H1 (cell line): ENCODE measurements at regions not wholly inside any gene's neighbourhood (a gene's known extent, or its start where the extent isn't known, plus 50 kb on each side); places are given as distances from the start of the nearest gene placed in this dataset.

Source experiments
- CTCF ChIA-PET: fragments of 300-600 bp; sonication (Branson Sonifier 250); formaldehyde crosslinking; loops from one replicate; lab custom pipeline; 2021; ENCODE audit not compliant: partially characterized antibody; lab: Charles Lee
- POLR2A ChIA-PET: fragments of 300-600 bp; sonication (Branson Sonifier 250); formaldehyde crosslinking; loops from one replicate; lab custom pipeline; 2021; ENCODE audit warnings: inconsistent platforms; ENCODE audit not compliant: partially characterized antibody; lab: Charles Lee
- DNase-seq, 2 experiments: peaks; one replicate each; pipeline versions ENCODE4 v3.0.0 to v3.0.0-alpha.2; 2010 to 2022; ENCODE audit warnings: low spot score in 2 of 2, low read depth in 1 of 2, mixed read lengths in 1 of 2
- FAIRE-seq: peaks from 2 replicates; lab custom pipeline; 2011; peaks lifted over from hg19 to GRCh38; lab: Jason Lieb, UNC
- H2AFZ ChIP-seq: 2 replicates; pipeline ENCODE4 v1.8.1; 2012; ENCODE audit warnings: low read length, inconsistent platforms
- H2AK5ac ChIP-seq: 2 replicates; pipeline ENCODE4 v1.6.1; 2013; ENCODE audit warnings: low read depth, low read length
- H2BK120ac ChIP-seq: replicated peaks from 2 replicates; pipeline ENCODE3; 2013; ENCODE audit warnings: low read depth, low read length, inconsistent platforms
- H2BK12ac ChIP-seq: 2 replicates; pipeline ENCODE4 v1.6.1; 2013; ENCODE audit warnings: low read depth, low read length
- H2BK15ac ChIP-seq: 2 replicates; pipeline ENCODE4 v1.6.1; 2013; ENCODE audit warnings: low read length
- H2BK20ac ChIP-seq: 2 replicates; pipeline ENCODE4 v1.6.1; 2013; ENCODE audit warnings: low read length
- H2BK5ac ChIP-seq: 2 replicates; pipeline ENCODE4 v1.6.1; 2013; ENCODE audit warnings: low read depth, low read length
- H3K14ac ChIP-seq: 2 replicates; pipeline ENCODE4 v1.6.1; 2013; ENCODE audit warnings: inconsistent platforms; ENCODE audit not compliant: insufficient read length
- H3K18ac ChIP-seq: 2 replicates; pipeline ENCODE4 v1.6.1; 2013; ENCODE audit warnings: low read length; ENCODE audit errors: extremely low read depth
- H3K23ac ChIP-seq: 2 replicates; pipeline ENCODE4 v1.6.1; 2013; ENCODE audit warnings: inconsistent platforms; ENCODE audit not compliant: insufficient read length
- H3K23me2 ChIP-seq: 2 replicates; pipeline ENCODE4 v1.6.1; 2013; ENCODE audit warnings: low read depth, low read length
- H3K27ac ChIP-seq: 2 replicates; pipeline ENCODE4 v1.6.1; 2011; ENCODE audit warnings: low read depth, low read length, inconsistent platforms
- H3K27me3 ChIP-seq, 4 experiments: replicated peaks in 1 of 4; 1 replicate in 1 of 4; 2 replicates in 3 of 4; pipeline versions ENCODE4 v1.6.1 to v1.8.1; 2011 to 2013; ENCODE audit warnings: low read length in 3 of 4, mild to moderate bottlenecking in 3 of 4, inconsistent platforms in 2 of 4, mixed read lengths in 2 of 4, moderate library complexity in 1 of 4; ENCODE audit not compliant: control insufficient read depth in 3 of 4, insufficient read depth in 3 of 4; ENCODE audit errors: extremely low read depth in 1 of 4
- H3K36me3 ChIP-seq, 4 experiments: 2 replicates each; pipeline versions ENCODE4 v1.6.1 to v1.8.1; 2011 to 2013; ENCODE audit warnings: mild to moderate bottlenecking in 4 of 4, low read length in 3 of 4, moderate library complexity in 2 of 4, control low read depth in 1 of 4, inconsistent platforms in 1 of 4; ENCODE audit not compliant: insufficient read depth in 4 of 4, control insufficient read depth in 2 of 4
- H3K4ac ChIP-seq: replicated peaks from 2 replicates; pipeline ENCODE3; 2013; ENCODE audit warnings: low read length, low read depth, mixed read lengths, inconsistent platforms; ENCODE audit not compliant: insufficient read length
- H3K4me1 ChIP-seq, 4 experiments: replicated peaks in 1 of 4; 1 replicate in 1 of 4; 2 replicates in 3 of 4; pipeline versions ENCODE4 v1.6.1 to v1.8.1; 2011 to 2013; ENCODE audit warnings: low read length in 3 of 4, inconsistent platforms in 2 of 4, mixed read lengths in 1 of 4; ENCODE audit not compliant: insufficient read depth in 4 of 4, control insufficient read depth in 3 of 4
- H3K4me2 ChIP-seq, 2 experiments: 2 replicates each; pipeline versions ENCODE4 v1.6.1 to v1.8.1; 2011 to 2013; ENCODE audit warnings: low read depth in 2 of 2, low read length in 2 of 2, control low read depth in 1 of 2, inconsistent platforms in 1 of 2, mild to moderate bottlenecking in 1 of 2; ENCODE audit not compliant: insufficient read depth in 1 of 2
- H3K4me3 ChIP-seq, 4 experiments: fragments of 200-600, 300-600 bp in 1 of 4; sonication (generic), shearing (Covaris generic), sonication (Bioruptor Twin) in 1 of 4; 2 replicates each; pipeline versions ENCODE4 v1.5.1 to v1.8.1; 2011 to 2016; ENCODE audit warnings: low read length in 4 of 4, low read depth in 3 of 4, control low read depth in 2 of 4, inconsistent platforms in 2 of 4, mild to moderate bottlenecking in 2 of 4, mixed read lengths in 1 of 4, moderate library complexity in 1 of 4; ENCODE audit not compliant: insufficient read depth in 2 of 4; ENCODE audit errors: extremely low read depth in 1 of 4
- H3K56ac ChIP-seq: replicated peaks from 2 replicates; pipeline ENCODE3; 2013; ENCODE audit warnings: low read depth, mild to moderate bottlenecking, mixed read lengths, low read length, inconsistent platforms; ENCODE audit not compliant: insufficient read length
- H3K79me1 ChIP-seq: 2 replicates; pipeline ENCODE4 v1.6.1; 2013; ENCODE audit warnings: low read depth, low read length, control low read depth
- H3K79me2 ChIP-seq, 2 experiments: 2 replicates each; pipeline versions ENCODE4 v1.6.1 to v1.8.1; 2012 to 2013; ENCODE audit warnings: low read length in 2 of 2, mild to moderate bottlenecking in 2 of 2, inconsistent platforms in 1 of 2; ENCODE audit not compliant: insufficient read depth in 2 of 2, control insufficient read depth in 1 of 2
- H3K9ac ChIP-seq, 4 experiments: replicated peaks in 1 of 4; 1 replicate in 1 of 4; 2 replicates in 3 of 4; pipeline versions ENCODE4 v1.6.1 to v1.8.1; 2011 to 2013; ENCODE audit warnings: low read depth in 3 of 4, low read length in 3 of 4, control low read depth in 2 of 4, mild to moderate bottlenecking in 2 of 4, moderate library complexity in 2 of 4, inconsistent platforms in 1 of 4; ENCODE audit errors: extremely low read depth in 1 of 4
- H3K9me3 ChIP-seq, 2 experiments: 2 replicates each; pipeline versions ENCODE4 v1.6.1 to v1.8.1; 2012 to 2013; ENCODE audit warnings: mild to moderate bottlenecking in 2 of 2, moderate library complexity in 2 of 2, control low read depth in 1 of 2, inconsistent platforms in 1 of 2, low read depth in 1 of 2, low read length in 1 of 2, mixed read lengths in 1 of 2; ENCODE audit not compliant: insufficient read depth in 2 of 2
- H4K20me1 ChIP-seq, 2 experiments: replicated peaks in 1 of 2; 2 replicates each; pipeline versions ENCODE3 to v1.8.1; 2011 to 2013; ENCODE audit warnings: inconsistent platforms in 2 of 2, low read length in 2 of 2, mild to moderate bottlenecking in 1 of 2; ENCODE audit not compliant: insufficient read depth in 2 of 2, control insufficient read depth in 1 of 2
- H4K5ac ChIP-seq: 2 replicates; pipeline ENCODE4 v1.6.1; 2013; ENCODE audit warnings: low read length, low read depth, mixed read lengths, inconsistent platforms; ENCODE audit not compliant: insufficient read length
- H4K8ac ChIP-seq: 2 replicates; pipeline ENCODE4 v1.8.0; 2013; ENCODE audit warnings: mild to moderate bottlenecking, moderate library complexity, low read length, inconsistent platforms; ENCODE audit not compliant: insufficient read depth; ENCODE audit errors: extremely low read depth
- H4K91ac ChIP-seq: replicated peaks from 2 replicates; pipeline ENCODE3; 2013; ENCODE audit warnings: low read length, mixed read lengths, inconsistent platforms; ENCODE audit not compliant: insufficient read length
- ASH2L ChIP-seq: fragments of 200-600, 300-600 bp; sonication (generic); IDR thresholded peaks from one replicate; pipeline ENCODE4 v1.7.1; 2017; ENCODE audit warnings: low read length
- KDM1A ChIP-seq: fragments of 200-600, 300-600 bp; sonication (generic); IDR thresholded peaks from 2 replicates; pipeline ENCODE4 v1.7.1; 2016; ENCODE audit warnings: mild to moderate bottlenecking, low read length, borderline replicate concordance
- MAFK ChIP-seq: IDR thresholded peaks from 2 replicates; pipeline ENCODE4 v1.6.1; 2012; ENCODE audit warnings: low read depth, mild to moderate bottlenecking, improper control_type of control experiment, low read length
- POLR2AphosphoS5 ChIP-seq: IDR thresholded peaks from 2 replicates; pipeline ENCODE4 v1.6.1; 2011; ENCODE audit warnings: low read depth, low read length
- RFX5 ChIP-seq: IDR thresholded peaks from 2 replicates; pipeline ENCODE4 v1.6.1; 2011; ENCODE audit warnings: low read depth, low read length, improper control_type of control experiment, borderline replicate concordance
- RXRA ChIP-seq: IDR thresholded peaks from 2 replicates; pipeline ENCODE4 v1.6.1; 2011; ENCODE audit warnings: low read depth, mild to moderate bottlenecking, low read length, moderate library complexity; ENCODE audit not compliant: insufficient read depth
- SP1 ChIP-seq: IDR thresholded peaks from 2 replicates; pipeline ENCODE4 v1.6.1; 2011; ENCODE audit warnings: low read depth, low read length
- WGBS, 2 experiments: shearing (Covaris generic) in 1 of 2; methylation state at CpG; one replicate each; pipeline versions ENCODE4 v1.1.6 to v1.1.7; 2013 to 2015; ENCODE audit warnings: low lambda C conversion rate in 2 of 2, mixed read lengths in 2 of 2, inconsistent platforms in 1 of 2, low coverage in 1 of 2, missing lambda C conversion rate in 1 of 2; ENCODE audit not compliant: insufficient replicate concordance in 2 of 2, insufficient coverage in 1 of 2, insufficient read length in 1 of 2; ENCODE audit errors: extremely low coverage in 1 of 2, missing lambda C conversion rate in 1 of 2; 5-methylcytosine and 5-hydroxymethylcytosine counted together

- Histone ChIP-seq H3K36me3 (no peaks in the 10 kb centered on the region), H3K27me3 (no peaks in the 10 kb centered on the region), H3K56ac (no peak overlapping the region), H2BK12ac (no peak overlapping the region), H3K9me3 (no peaks in the 10 kb centered on the region), H3K14ac (no peak overlapping the region), H4K20me1 (peaks cover 0 to 7% of the 10 kb centered on the region in 2 experiments), H4K91ac (no peak overlapping the region), H3K27ac (no peak overlapping the region), H3K4me3 (no peak overlapping the region), H4K5ac (no peak overlapping the region), H2BK120ac (no peak overlapping the region), H3K23me2 (peaks cover 14% of the 10 kb centered on the region; the same call in 1 of the 2 replicates), H4K8ac (no peak overlapping the region; the same call in 1 of the 2 replicates), H3K9ac (no peak overlapping the region), H2BK15ac (0 out of 2 replicates have a peak overlapping the region, but pooled peaks have one; percentile 29), H2AK5ac (no peak overlapping the region), H3K4me1 (no peaks in the 10 kb centered on the region), H3K79me1 (peaks cover 3% of the 10 kb centered on the region; the same call in 1 of the 2 replicates), H3K79me2 (no peaks in the 10 kb centered on the region), H3K23ac (no peak overlapping the region), H2BK5ac (no peak overlapping the region), H2BK20ac (no peak overlapping the region), H2AFZ (no peak overlapping the region; the same call in 1 of the 2 replicates), H3K18ac (no peak overlapping the region), H3K4ac (no peak overlapping the region), H3K4me2 (no peak overlapping the region)
- 93% methylated on average over 34 of the region's 36 CpGs; no CpG with 5 or more reads in 1 of the 2 experiments for WGBS, 2 experiments
- DNase-seq = peak in 1 of 2 experiments; percentile 32
- ChIA-PET POLR2A (interaction anchor here (0.7 kb wide), 1 partner anchor 54 kb away, joined by 3 read pairs; no protein-coding TSS in a partner anchor), CTCF (no interaction called here)
- no peak for FAIRE-seq
- TF ChIP-seq SP1 (no peak), ASH2L (no peak), POLR2AphosphoS5 (no peak), RFX5 (no peak), RXRA (no peak), KDM1A (no peak), MAFK (no peak)
Measured at GRCh38 chr22:49576241-49577141, 251.2 kb downstream of the BRD1 start.
